ENCODE measurements at regions not wholly inside any gene's neighbourhood (a gene's known extent, or its start where the extent isn't known, plus 50 kb on each side); places are given as distances from the start of the nearest gene placed in this dataset.

GRCh38 chr2:48259811-48260210 lies 54.7 kb upstream of the FOXN2 start:
- no peaks in the 10 kb centered on the region for H3K4me1 ChIP-seq

GRCh38 chr2:48264627-48265026 lies 49.9 kb upstream of the FOXN2 start:
- intact Hi-C loops (cut with DNase I; ENCODE audit: low total_unique reads) (no loop called here), in situ Hi-C loops (cut with MboI; ENCODE audit: low sequenced_read_pairs in 4 of 4) (no loop called here)
- TF ChIP-seq, protein P1, sequence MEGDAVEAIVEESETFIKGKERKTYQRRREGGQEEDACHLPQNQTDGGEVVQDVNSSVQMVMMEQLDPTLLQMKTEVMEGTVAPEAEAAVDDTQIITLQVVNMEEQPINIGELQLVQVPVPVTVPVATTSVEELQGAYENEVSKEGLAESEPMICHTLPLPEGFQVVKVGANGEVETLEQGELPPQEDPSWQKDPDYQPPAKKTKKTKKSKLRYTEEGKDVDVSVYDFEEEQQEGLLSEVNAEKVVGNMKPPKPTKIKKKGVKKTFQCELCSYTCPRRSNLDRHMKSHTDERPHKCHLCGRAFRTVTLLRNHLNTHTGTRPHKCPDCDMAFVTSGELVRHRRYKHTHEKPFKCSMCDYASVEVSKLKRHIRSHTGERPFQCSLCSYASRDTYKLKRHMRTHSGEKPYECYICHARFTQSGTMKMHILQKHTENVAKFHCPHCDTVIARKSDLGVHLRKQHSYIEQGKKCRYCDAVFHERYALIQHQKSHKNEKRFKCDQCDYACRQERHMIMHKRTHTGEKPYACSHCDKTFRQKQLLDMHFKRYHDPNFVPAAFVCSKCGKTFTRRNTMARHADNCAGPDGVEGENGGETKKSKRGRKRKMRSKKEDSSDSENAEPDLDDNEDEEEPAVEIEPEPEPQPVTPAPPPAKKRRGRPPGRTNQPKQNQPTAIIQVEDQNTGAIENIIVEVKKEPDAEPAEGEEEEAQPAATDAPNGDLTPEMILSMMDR (IDR thresholded peaks at IDR 0.05 in 4 of 5, conservative IDR thresholded peaks at IDR 0.05 in 1 of 5): no peak
- TF ChIP-seq POLR2A (IDR thresholded peaks at IDR 0.05): no peak
- Histone ChIP-seq H3K4me1 (no peaks in the 10 kb centered on the region), H3K36me3 (no peaks in the 10 kb centered on the region), H3K27ac (no peak overlapping the region), H3K9me3 (no peaks in the 10 kb centered on the region), H3K27me3 (no peaks in the 10 kb centered on the region), H3K4me3 (no peak overlapping the region)
- ATAC-seq (no peak), DNase-seq (no peak)

More at GRCh38 chr2:48259811-48260210, 54.7 kb upstream of the FOXN2 start:
- Histone ChIP-seq H3K27ac (no peak overlapping the region), H3K27me3 (no peaks in the 10 kb centered on the region), H3K36me3 (no peaks in the 10 kb centered on the region), H3K9me3 (no peaks in the 10 kb centered on the region), H3K4me3 (no peak overlapping the region)
- intact Hi-C loops (cut with DNase I; ENCODE audit: low total_unique reads) (no loop called here), in situ Hi-C loops (cut with MboI; ENCODE audit: low sequenced_read_pairs in 4 of 4) (loop anchor here in 1 of 4 donors (10.0 kb wide), 1 partner anchor 45 kb away; no protein-coding TSS in a partner anchor)
- no peak for TF ChIP-seq POLR2A (IDR thresholded peaks at IDR 0.05)
- TF ChIP-seq, protein P1 (IDR thresholded peaks at IDR 0.05 in 4 of 5, conservative IDR thresholded peaks at IDR 0.05 in 1 of 5): no peak
- DNase-seq (no peak), ATAC-seq (no peak)
